ENCODE measurements at regions not wholly inside any gene's neighbourhood (a gene's known extent, or its start where the extent isn't known, plus 50 kb on each side); places are given as distances from the start of the nearest gene placed in this dataset.

DNA sequence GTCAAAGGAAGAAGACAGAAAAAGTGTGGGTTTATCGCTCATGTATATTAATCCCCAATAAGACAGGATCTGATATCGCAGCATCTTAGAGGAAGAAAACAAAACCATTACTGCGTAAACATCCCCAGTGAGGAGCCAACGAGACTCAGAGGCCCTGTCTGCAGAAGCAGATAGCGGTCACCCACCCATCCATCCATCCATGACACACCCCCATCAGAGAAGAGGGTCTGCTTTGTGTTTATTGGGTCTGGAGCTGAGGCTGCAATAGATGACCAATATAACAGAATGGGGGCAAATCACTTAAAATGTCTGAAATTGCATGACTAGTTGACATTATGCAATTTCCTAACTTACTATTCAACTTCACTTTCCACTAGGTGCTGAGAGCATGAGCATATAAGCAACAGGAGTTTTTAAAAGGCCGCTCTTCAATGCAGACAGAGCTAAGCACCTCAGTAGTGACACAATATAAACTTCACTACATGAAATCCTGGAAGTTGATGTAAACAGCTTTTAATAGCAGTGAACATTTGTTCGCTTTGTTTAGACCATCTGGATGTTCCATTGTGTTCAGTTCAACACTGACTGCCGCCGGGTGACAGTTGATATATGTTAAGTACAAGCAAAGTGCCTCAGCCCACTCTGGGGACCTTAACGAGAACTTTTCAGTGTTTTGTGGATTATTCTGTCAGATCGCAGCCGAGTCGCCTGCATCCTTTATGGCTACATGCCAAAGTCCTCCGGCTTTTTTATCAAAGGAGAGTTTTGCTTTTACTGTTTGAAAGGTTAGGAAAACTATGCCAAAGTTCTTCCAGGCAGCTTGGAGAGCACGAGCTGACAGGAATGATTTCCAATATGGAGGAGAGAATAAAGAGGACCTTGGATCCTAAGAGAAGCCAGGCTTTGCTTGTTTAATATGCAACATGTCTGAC lies 167.5 kb downstream of the ZNF281 start:
- H3K4me3 ChIP-seq, result no peak overlapping the region
- H3K27ac ChIP-seq, result no peak overlapping the region
- no peak for DNase-seq (ENCODE audit: low spot score)
- TF ChIP-seq, protein P1, sequence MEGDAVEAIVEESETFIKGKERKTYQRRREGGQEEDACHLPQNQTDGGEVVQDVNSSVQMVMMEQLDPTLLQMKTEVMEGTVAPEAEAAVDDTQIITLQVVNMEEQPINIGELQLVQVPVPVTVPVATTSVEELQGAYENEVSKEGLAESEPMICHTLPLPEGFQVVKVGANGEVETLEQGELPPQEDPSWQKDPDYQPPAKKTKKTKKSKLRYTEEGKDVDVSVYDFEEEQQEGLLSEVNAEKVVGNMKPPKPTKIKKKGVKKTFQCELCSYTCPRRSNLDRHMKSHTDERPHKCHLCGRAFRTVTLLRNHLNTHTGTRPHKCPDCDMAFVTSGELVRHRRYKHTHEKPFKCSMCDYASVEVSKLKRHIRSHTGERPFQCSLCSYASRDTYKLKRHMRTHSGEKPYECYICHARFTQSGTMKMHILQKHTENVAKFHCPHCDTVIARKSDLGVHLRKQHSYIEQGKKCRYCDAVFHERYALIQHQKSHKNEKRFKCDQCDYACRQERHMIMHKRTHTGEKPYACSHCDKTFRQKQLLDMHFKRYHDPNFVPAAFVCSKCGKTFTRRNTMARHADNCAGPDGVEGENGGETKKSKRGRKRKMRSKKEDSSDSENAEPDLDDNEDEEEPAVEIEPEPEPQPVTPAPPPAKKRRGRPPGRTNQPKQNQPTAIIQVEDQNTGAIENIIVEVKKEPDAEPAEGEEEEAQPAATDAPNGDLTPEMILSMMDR (IDR thresholded peaks at IDR 0.05), result no peak

DNA sequence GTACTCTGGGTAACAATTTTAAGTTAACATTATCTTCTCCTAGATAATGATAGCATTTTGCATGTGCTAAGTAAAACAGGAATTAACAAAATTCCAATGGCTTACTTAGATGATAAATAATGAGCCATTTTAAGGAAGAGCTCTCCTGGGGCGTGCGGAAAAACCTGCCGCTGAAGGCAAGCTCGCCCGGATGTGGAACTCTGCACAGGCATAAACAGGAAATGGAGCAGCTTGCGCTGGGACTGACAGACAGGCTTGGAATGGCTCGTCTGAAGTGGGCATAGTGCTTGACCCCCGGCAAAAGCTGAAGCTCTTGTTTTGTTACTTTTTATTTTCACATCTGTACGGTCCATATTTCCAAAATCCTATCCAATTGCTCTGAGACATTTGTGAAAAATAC lies 169.2 kb downstream of the ZNF281 start:
- DNase-seq (ENCODE audit: low spot score), result no peak
- Histone ChIP-seq H3K4me3 (no peak overlapping the region), H3K27ac (no peak overlapping the region)
- TF ChIP-seq, protein P1 (IDR thresholded peaks at IDR 0.05), result no peak

DNA sequence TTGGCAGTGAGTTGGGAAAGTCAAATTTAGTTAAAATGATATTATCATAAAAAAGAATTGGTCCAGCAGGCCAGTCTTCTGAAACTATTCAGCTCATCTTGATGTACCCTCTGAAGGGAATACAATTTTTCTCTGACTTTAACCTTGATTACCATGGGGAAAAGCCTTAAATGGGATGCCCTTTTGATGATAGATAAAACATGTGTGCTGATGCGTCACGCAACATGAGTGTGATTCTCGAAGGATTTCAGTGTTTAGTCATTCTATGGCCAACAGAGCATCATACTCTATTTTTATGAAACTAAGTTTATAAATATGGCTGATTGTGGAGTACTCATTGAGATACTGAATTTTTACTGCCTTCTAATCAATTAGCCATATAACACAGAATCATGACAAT lies 171.5 kb downstream of the ZNF281 start:
- no peak for DNase-seq (ENCODE audit: low spot score)

DNA sequence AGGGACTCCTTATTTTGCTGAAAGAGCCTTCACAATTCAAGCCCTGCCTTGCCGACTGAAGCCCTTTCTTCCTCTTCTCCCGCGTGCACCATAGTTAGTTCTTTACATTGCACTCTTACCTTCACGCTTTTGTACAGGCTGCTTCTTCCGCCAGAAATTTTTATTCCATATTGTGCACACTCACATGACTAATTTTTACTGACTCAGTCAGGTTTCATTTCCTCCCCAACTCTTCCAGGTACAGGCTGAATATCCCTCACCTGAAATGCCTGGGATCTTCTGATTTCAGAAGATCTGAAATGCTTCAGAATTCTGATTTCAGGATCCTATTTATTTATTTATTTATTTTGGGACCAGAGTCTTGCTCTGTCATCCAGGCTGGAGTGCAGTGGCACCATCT lies 172.8 kb downstream of the ZNF281 start:
- H3K27ac ChIP-seq, result no peak overlapping the region
- no peak for DNase-seq (ENCODE audit: low spot score)
- no peak overlapping the region for H3K4me3 ChIP-seq
- TF ChIP-seq, protein P1 (IDR thresholded peaks at IDR 0.05), result no peak

More for the DNA sequence above, 171.5 kb downstream of the ZNF281 start:
- TF ChIP-seq, protein P1 (IDR thresholded peaks at IDR 0.05), result no peak
- Histone ChIP-seq H3K27ac (no peak overlapping the region), H3K4me3 (no peak overlapping the region)

DNA sequence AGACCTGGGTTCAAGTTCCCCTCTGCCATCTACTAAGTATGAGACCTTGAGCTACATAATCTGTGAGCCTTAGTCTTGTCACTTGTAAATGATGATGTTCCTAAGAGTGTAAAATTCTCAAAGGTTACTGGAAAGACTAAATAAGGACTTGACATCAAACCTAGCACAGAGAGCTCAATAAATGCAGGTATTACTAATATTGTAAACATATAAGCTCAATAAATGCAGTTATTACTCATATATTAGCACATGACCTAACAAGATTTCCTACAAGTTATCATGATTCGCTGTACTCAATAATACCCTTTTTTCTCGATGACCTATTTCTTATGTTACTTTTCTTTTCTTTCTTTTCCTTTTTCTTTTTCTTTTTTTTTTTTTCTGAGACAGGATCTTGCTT lies 174.9 kb downstream of the ZNF281 start:
- no peak for DNase-seq (ENCODE audit: low spot score)
- H3K27ac ChIP-seq, result no peak overlapping the region
- H3K4me3 ChIP-seq, result no peak overlapping the region
- TF ChIP-seq, protein P1 (IDR thresholded peaks at IDR 0.05), result no peak

- no peak overlapping the region for H3K27ac ChIP-seq
- TF ChIP-seq, protein P1 (IDR thresholded peaks at IDR 0.05), result no peak
- DNase-seq (ENCODE audit: low spot score), result no peak
- H3K4me3 ChIP-seq, result no peak overlapping the region
Observed at GRCh38 chr1:200233393-200233792, 176.4 kb downstream of the ZNF281 start.

DNA sequence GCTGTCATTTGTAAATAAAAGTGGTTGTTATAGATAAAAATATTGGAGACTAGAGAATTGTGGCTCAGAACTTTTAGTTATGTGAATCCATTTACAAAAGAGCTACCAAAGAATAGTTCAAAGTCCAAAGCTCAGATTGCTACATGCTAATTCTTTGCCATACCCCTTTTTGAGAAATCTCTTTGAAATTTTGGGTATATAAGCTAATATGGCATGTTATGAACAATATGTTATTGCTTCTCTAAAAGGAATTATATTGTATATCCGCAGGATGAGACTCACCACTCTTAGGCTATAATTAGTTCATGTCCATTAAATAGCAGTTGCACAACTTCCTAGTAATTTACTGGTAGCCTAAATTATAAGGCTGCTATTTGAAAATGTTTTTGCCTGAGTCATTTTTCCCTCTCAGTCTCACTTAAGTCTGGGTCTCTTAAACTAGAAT lies 178.0 kb downstream of the ZNF281 start:
- Histone ChIP-seq H3K27ac (peak overlapping the region in 1 of 2 donors; percentile 28), H3K4me3 (no peak overlapping the region)
- DNase-seq (ENCODE audit: low spot score), result no peak
- TF ChIP-seq, protein P1 (IDR thresholded peaks at IDR 0.05), result no peak
